Spleen (tissue), 11 donors: ENCODE measurements at regions not wholly inside any gene's neighbourhood (a gene's known extent, or its start where the extent isn't known, plus 50 kb on each side); places are given as distances from the start of the nearest gene placed in this dataset.
A peak's percentile ranks its signal among the peaks of the same experiment; 100 is the strongest.

Source experiments
- DNase-seq: peaks from one replicate; pipeline ENCODE4 v3.0.0-alpha.2; 2020
- H3K27ac ChIP-seq, 8 donors: fragments of 200-600 bp; sonication (generic) in 7 of 8; 1 replicate in 4 of 8; 2 replicates in 4 of 8; pipeline versions ENCODE4 v1.5.0 to v1.8.0; 2016 to 2021; ENCODE audit warnings: inconsistent platforms in 4 of 8, mild to moderate bottlenecking in 4 of 8, moderate library complexity in 1 of 8
- H3K27me3 ChIP-seq, 7 donors: fragments of 200-600 bp; sonication (generic) in 6 of 7; replicated peaks in 1 of 7; 1 replicate in 4 of 7; 2 replicates in 3 of 7; pipeline versions ENCODE4 v1.5.0 to v1.8.0; 2016 to 2021; ENCODE audit warnings: inconsistent platforms in 3 of 7, mild to moderate bottlenecking in 1 of 7
- H3K36me3 ChIP-seq, 6 donors: fragments of 200-600 bp; sonication (generic) in 5 of 6; 1 replicate in 4 of 6; 2 replicates in 2 of 6; pipeline versions ENCODE4 v1.5.0 to v1.8.0; 2016 to 2021; ENCODE audit warnings: inconsistent platforms in 2 of 6
- H3K4me1 ChIP-seq, 6 donors: fragments of 200-600 bp; sonication (generic) in 5 of 6; 1 replicate in 3 of 6; 2 replicates in 3 of 6; pipeline versions ENCODE4 v1.5.0 to v1.8.0; 2016 to 2021; ENCODE audit warnings: inconsistent platforms in 3 of 6
- H3K4me3 ChIP-seq, 8 donors: fragments of 200-600 bp; sonication (generic) in 7 of 8; 1 replicate in 4 of 8; 2 replicates in 4 of 8; pipeline versions ENCODE4 v1.5.0 to v1.8.0; 2016 to 2021; ENCODE audit warnings: inconsistent platforms in 4 of 8, mild to moderate bottlenecking in 4 of 8, moderate library complexity in 2 of 8
- H3K9me3 ChIP-seq, 8 donors: fragments of 200-600 bp; sonication (generic) in 7 of 8; 1 replicate in 4 of 8; 2 replicates in 4 of 8; pipeline versions ENCODE4 v1.5.0 to v1.8.0; 2016 to 2021; ENCODE audit warnings: inconsistent platforms in 4 of 8
- CTCF ChIP-seq, 11 experiments: fragments of 200-600 bp in 7 of 11; fragments of 450-650 bp in 4 of 11; sonication (generic) in 4 of 11; IDR thresholded peaks in 8 of 11; conservative IDR thresholded peaks in 3 of 11; 1 replicate in 7 of 11; 2 replicates in 4 of 11; pipeline versions ENCODE4 v1.4.0 to v1.8.0; 2016 to 2021; ENCODE audit warnings: antibody characterized with exemption in 11 of 11, inconsistent platforms in 4 of 11, mild to moderate bottlenecking in 1 of 11
- POLR2A ChIP-seq, 3 donors: fragments of 450-650 bp; IDR thresholded peaks; one replicate each; pipeline ENCODE4 v1.5.1; 2017; ENCODE audit warnings: antibody characterized with exemption in 3 of 3, mild to moderate bottlenecking in 1 of 3
- POLR2AphosphoS5 ChIP-seq, 3 donors: sonication (generic); formaldehyde crosslinking; IDR thresholded peaks; one replicate each; pipeline ENCODE4 v1.5.1; 2017; ENCODE audit warnings: antibody characterized with exemption in 3 of 3
- WGBS, 5 donors: extraction: QIAGEN DNeasy Blood & Tissue Kit in 3 of 5; methylation state at CpG; one replicate each; pipeline versions ENCODE4 v1.1.5 to v1.1.7; 2013 to 2018; 5-methylcytosine and 5-hydroxymethylcytosine counted together
- intact Hi-C: fragments of 100-400 bp; cut with DNase I; formaldehyde crosslinking; loops from one replicate; pipeline ENCODE4 v1.15.0; 2023; ENCODE audit warnings: low total_unique reads
- donor health status: healthy with polysubstance abuse.
- donor health status: DM: no; HTN: no; CAD: no; lungs with moderate emphysema.
- donor health status: DM: no; HTN: no; CAD: no.
- donor health status: Bipolar disorder and iron deficiency.
- donor health status: healthy.
- donor health status: DM: no; HTN: no; CAD: no.
- donor health status: DM: yes; HTN: yes; CAD: no.

- Histone ChIP-seq H3K4me3 (no peak overlapping the region), H3K27ac (peak overlapping the region in 7 of 8 donors; percentile 10 to 90 (median 89)), H3K36me3 (no peaks in the 10 kb centered on the region), H3K9me3 (no peaks in the 10 kb centered on the region), H3K27me3 (no peaks in the 10 kb centered on the region), H3K4me1 (peaks cover 32 to 86% (median 68%) of the 10 kb centered on the region in 6 donors)
- DNase-seq, result no peak
- intact Hi-C loops, result no loop called here
- TF ChIP-seq CTCF (IDR thresholded peaks at IDR 0.05 in 8 of 11, conservative IDR thresholded peaks at IDR 0.05 in 3 of 11) (no peak), POLR2AphosphoS5 (IDR thresholded peaks at IDR 0.05) (no peak), POLR2A (IDR thresholded peaks at IDR 0.05) (no peak)
These were observed 227.9 kb upstream of the MARCKS start for GRCh38 chr6:113629256-113629655.

- no peak for TF ChIP-seq POLR2A (IDR thresholded peaks at IDR 0.05)
- no peak for TF ChIP-seq CTCF (IDR thresholded peaks at IDR 0.05 in 8 of 11, conservative IDR thresholded peaks at IDR 0.05 in 3 of 11)
- TF ChIP-seq POLR2AphosphoS5 (IDR thresholded peaks at IDR 0.05), result no peak
- Histone ChIP-seq H3K27me3 (no peaks in the 10 kb centered on the region), H3K4me3 (peak overlapping the region in 2 of 8 donors; percentile 15 to 62), H3K27ac (peak overlapping the region; percentile 70 to 90 (median 88)), H3K9me3 (no peaks in the 10 kb centered on the region), H3K36me3 (no peaks in the 10 kb centered on the region), H3K4me1 (peaks cover 34 to 95% (median 76%) of the 10 kb centered on the region in 6 donors)
- intact Hi-C loops, result no loop called here
- WGBS, 5 donors, result 33 to 51% (median 40%) methylated on average over 1 of the region's 1 CpG
- no peak for DNase-seq
These were observed 227.0 kb upstream of the MARCKS start for GRCh38 chr6:113629975-113630737.

GRCh38 chr6:113630738-113631535, 226.2 kb upstream of the MARCKS start:
- Histone ChIP-seq H3K4me1 (peaks cover 34 to 96% (median 80%) of the 10 kb centered on the region in 6 donors), H3K27me3 (no peaks in the 10 kb centered on the region)

More at GRCh38 chr6:113630738-113631535, 226.2 kb upstream of the MARCKS start:
- Histone ChIP-seq H3K4me3 (peak overlapping the region in 6 of 8 donors; percentile 6 to 62 (median 18)), H3K27ac (peak overlapping the region; percentile 70 to 90 (median 88)), H3K36me3 (no peaks in the 10 kb centered on the region), H3K9me3 (no peaks in the 10 kb centered on the region)
- no peak for DNase-seq
- peak in 1 of 3 donors; percentile 26 for TF ChIP-seq POLR2A (IDR thresholded peaks at IDR 0.05)
- TF ChIP-seq POLR2AphosphoS5 (IDR thresholded peaks at IDR 0.05), result peak in 2 of 3 donors; percentile 60 to 63
- TF ChIP-seq CTCF (IDR thresholded peaks at IDR 0.05 in 8 of 11, conservative IDR thresholded peaks at IDR 0.05 in 3 of 11), result peak in 1 of 11 experiments; percentile 2
- intact Hi-C loops, result no loop called here
- 21 to 40% (median 28%) methylated on average over 7 of the region's 7 CpGs for WGBS, 5 donors
